ENCODE measurements at regions not wholly inside any gene's neighbourhood (a gene's known extent, or its start where the extent isn't known, plus 50 kb on each side); places are given as distances from the start of the nearest gene placed in this dataset.

DNA sequence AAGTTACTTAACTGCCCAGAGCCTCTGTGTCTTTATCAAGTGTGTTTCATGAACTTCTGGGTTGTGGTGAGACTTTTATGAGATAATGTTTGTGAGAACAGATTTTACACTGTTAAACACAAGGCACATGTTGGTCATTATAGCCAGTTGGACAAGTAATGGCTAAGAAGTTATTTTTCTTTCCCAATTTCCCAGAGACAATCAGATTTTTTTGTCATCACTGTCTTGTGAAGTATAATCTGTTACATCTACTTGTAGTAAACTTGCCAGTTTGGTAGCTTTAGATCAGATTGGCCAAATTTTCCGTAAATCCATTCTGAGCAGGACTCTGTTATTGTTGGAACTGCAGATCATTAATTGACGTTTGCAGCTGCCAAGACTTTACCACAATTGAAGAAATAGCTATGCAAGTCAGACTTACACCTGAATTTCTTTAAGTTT is 838.8 kb downstream of the SLC4A3 start:
- no peak overlapping the region for H3K27ac Mint-ChIP-seq
- no peak overlapping the region for H3K4me3 Mint-ChIP-seq
- H3K4me1 Mint-ChIP-seq: no peaks in the 10 kb centered on the region
- H3K27me3 Mint-ChIP-seq: no peaks in the 10 kb centered on the region
- H3K36me3 Mint-ChIP-seq: no peaks in the 10 kb centered on the region
- peaks cover 0 to 4% (median 0%) of the 10 kb centered on the region in 3 donors for H3K9me3 Mint-ChIP-seq

DNA sequence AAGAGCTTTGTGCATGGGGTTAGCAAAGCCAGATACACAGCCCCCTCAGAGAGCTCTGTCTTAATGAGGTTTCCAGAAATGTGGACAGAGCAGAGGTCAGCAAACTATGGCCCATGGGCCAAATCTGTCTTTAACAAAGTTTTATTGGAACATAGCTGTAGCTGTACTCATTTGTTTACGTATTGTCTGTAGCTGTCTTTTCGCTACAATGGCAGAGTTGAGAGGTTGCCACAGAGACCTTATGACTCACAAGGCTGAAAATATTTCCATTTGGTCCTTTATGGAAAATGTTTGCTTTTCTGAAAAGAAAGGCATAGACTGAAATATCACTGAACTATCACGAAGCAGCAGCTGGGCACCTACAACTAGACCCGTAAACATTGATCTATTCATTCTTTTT is 841.8 kb downstream of the SLC4A3 start:
- Mint-ChIP-seq H3K27ac (no peak overlapping the region), H3K4me3 (no peak overlapping the region), H3K9me3 (peaks cover 0 to 4% (median 0%) of the 10 kb centered on the region in 3 donors), H3K36me3 (no peaks in the 10 kb centered on the region), H3K27me3 (no peaks in the 10 kb centered on the region), H3K4me1 (no peaks in the 10 kb centered on the region)

DNA sequence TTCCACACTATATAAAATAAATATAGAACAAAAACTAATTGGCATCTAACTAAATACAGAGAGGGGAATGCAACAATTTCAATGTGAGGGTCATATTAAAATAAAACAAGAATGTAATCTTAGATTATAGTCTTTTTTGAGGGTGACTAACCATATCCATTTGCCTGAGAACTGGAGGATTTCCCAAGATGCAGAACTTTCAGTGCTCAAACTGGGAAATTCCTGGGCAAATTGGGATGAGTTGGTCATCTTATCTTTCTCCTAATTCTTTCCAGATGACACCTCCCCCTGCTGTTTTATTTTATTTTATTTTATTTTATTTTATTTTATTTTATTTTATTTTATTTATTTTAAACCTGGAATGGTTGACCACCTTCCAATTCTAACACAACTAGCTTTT is 846.2 kb downstream of the SLC4A3 start:
- no peak overlapping the region for H3K4me3 Mint-ChIP-seq
- no peaks in the 10 kb centered on the region for H3K9me3 Mint-ChIP-seq
- H3K4me1 Mint-ChIP-seq: no peaks in the 10 kb centered on the region
- no peaks in the 10 kb centered on the region for H3K36me3 Mint-ChIP-seq
- H3K27me3 Mint-ChIP-seq: no peaks in the 10 kb centered on the region
- H3K27ac Mint-ChIP-seq: no peak overlapping the region

DNA sequence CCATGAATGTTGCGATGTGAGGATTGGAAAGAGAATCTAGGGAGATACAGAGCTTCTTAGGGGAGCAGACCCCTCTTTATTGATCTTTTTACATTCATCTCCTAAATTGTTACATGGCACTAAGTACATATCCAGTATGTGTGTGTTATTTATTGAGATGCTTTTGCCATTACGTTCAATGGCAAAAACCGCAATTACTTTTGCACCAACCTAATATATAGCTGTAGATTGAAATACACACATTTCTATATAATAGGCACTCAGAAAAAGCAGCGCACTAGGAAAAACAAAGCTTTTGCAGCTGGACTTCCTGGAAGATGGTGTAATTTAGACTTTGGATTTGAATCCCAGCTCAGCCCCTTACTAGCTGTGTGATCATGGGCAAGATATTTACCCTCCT is 849.4 kb downstream of the SLC4A3 start:
- no peaks in the 10 kb centered on the region for H3K4me1 Mint-ChIP-seq
- no peaks in the 10 kb centered on the region for H3K36me3 Mint-ChIP-seq
- peaks cover 0 to 2% (median 0%) of the 10 kb centered on the region in 3 donors for H3K9me3 Mint-ChIP-seq
- no peak overlapping the region for H3K27ac Mint-ChIP-seq
- H3K27me3 Mint-ChIP-seq: no peaks in the 10 kb centered on the region
- H3K4me3 Mint-ChIP-seq: no peak overlapping the region

DNA sequence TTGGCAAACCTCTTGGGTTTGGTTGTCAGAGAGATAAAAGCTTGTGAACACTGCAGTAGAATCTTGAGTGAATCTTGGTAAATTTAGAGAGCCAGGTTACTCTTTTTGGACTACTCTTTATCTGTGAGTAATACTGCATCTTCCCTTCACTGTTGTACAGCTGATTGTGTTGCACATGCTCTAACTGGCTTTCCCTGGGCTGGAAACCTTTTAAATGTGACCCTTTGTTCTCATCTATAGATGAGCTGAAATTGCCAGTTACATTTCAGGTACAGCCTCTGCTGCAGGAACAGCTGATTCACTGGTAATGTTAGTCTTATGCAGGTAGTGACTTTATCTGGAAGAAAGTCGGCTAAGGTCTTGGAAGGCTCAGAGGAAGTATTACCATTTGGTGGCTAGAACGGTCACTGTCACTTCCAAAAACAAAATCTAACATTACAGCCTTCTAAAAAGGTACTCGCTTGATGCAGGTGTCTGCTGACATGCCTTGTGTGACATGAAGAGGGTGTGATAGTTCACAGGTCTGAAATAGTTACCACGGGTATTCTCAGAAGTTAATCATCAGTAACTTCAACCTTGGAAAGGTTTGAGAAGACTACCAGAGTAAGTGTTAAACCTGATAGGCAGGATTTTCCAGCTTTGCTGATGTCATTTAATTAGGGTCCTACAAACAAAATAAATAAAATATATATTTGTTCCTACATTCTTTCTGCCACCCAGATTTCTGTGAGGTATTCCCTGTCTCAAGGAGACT is 851.1 kb downstream of the SLC4A3 start:
- H3K36me3 Mint-ChIP-seq: no peaks in the 10 kb centered on the region
- H3K4me3 Mint-ChIP-seq: no peak overlapping the region
- peaks cover 0 to 2% (median 0%) of the 10 kb centered on the region in 3 donors for H3K9me3 Mint-ChIP-seq
- H3K27me3 Mint-ChIP-seq: no peaks in the 10 kb centered on the region
- no peaks in the 10 kb centered on the region for H3K4me1 Mint-ChIP-seq
- H3K27ac Mint-ChIP-seq: no peak overlapping the region

DNA sequence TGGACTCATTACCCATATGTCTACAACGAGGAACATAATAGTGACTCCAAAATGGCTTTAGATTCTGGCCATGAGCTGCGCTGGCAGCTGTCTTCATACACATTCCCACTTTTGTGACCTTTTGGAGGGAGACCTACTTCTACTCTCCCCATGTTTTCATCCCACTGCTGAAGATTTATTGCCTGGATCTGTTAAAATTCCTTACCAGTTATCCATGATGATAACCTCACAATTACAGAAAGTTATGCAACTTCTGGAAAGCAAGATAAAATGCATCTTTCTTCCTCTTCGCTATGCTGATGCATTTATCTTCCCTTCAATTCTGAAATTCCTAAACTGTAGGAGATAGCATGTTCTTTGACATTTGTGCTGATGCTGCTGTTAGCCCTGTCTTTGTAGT is 855.3 kb downstream of the SLC4A3 start:
- Mint-ChIP-seq H3K27ac (no peak overlapping the region), H3K4me1 (no peaks in the 10 kb centered on the region), H3K4me3 (no peak overlapping the region), H3K36me3 (no peaks in the 10 kb centered on the region), H3K9me3 (peaks cover 0 to 12% (median 7%) of the 10 kb centered on the region in 3 donors), H3K27me3 (peaks cover 2% of the 10 kb centered on the region)

DNA sequence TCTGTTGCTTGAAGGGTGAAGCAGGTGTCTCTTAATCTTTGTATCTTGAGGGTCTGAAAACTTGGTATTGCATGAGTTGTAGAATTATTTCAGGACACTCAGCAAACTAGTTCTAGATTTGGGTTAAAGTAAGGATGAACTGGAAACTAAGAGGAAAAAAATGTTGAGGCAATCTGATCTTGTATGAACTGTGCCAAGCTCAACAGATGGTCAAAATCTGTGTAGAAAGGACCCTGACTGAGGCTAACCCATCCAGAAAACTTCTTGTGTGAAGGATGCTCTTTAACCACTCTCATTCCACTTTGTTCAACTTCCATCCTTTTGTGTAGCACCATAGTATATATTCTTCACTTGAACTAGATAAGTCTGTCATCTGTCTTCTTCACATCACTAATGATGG is 861.7 kb downstream of the SLC4A3 start:
- no peak overlapping the region for H3K27ac Mint-ChIP-seq
- H3K9me3 Mint-ChIP-seq: peaks cover 0 to 10% (median 0%) of the 10 kb centered on the region in 3 donors
- no peak overlapping the region for H3K4me3 Mint-ChIP-seq
- H3K4me1 Mint-ChIP-seq: no peaks in the 10 kb centered on the region
- peaks cover 2% of the 10 kb centered on the region for H3K36me3 Mint-ChIP-seq
- H3K27me3 Mint-ChIP-seq: no peaks in the 10 kb centered on the region

DNA sequence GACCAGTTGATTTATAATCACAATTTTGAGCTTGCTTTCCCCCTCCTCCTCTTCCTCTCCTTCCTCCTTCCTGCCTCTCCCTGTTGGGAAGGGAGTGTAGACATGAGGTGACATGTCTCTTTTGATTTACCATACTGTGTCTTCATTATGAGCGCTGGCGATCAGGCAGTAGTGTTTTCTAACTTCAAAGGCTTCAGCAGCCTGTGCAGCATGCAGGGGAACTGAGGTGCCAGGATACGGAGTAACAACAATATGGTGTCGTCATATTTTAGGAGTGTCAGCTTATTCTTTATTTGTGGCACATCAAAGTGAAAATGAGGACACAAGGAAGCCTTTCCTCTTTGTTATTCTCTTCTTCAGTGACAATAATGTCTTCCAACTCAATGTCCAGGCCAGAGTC is 864.2 kb downstream of the SLC4A3 start:
- Mint-ChIP-seq H3K9me3 (peaks cover 0 to 6% (median 0%) of the 10 kb centered on the region in 3 donors), H3K4me1 (no peaks in the 10 kb centered on the region), H3K36me3 (peaks cover 2% of the 10 kb centered on the region), H3K27me3 (no peaks in the 10 kb centered on the region), H3K4me3 (no peak overlapping the region), H3K27ac (no peak overlapping the region)

DNA sequence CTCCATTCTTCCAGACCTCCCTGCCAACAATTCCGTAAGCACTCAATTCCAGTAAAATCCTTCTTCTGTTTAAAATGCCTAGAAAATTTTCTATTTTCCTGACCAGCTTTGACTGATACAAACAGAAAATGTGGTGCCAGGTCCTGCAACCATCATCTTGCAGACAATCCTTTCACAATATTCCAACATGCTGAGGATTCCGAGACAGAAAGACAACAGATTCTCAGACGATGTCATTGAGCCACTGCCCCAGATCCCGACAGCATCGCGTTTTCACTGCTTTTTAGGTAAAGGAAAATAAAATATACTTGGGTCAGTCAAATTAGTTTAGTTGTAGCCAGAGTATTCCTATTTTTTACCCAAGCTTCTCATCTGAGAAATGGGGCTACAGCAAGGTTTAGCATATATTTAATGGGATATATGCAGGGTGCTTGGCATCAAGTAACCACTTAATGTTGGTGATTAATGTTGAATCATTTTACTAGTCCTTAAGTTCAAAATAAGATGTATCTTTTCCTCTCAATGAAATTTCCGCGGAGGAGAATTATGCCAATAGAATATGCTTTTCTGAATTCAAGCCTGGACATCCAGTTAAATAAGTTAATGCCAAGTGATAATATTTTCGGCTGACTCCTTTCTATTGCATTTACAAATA is 866.6 kb downstream of the SLC4A3 start:
- no peaks in the 10 kb centered on the region for H3K9me3 Mint-ChIP-seq
- H3K4me1 Mint-ChIP-seq: no peaks in the 10 kb centered on the region
- no peak overlapping the region for H3K27ac Mint-ChIP-seq
- no peaks in the 10 kb centered on the region for H3K27me3 Mint-ChIP-seq
- H3K4me3 Mint-ChIP-seq: no peak overlapping the region
- H3K36me3 Mint-ChIP-seq: peaks cover 2% of the 10 kb centered on the region

DNA sequence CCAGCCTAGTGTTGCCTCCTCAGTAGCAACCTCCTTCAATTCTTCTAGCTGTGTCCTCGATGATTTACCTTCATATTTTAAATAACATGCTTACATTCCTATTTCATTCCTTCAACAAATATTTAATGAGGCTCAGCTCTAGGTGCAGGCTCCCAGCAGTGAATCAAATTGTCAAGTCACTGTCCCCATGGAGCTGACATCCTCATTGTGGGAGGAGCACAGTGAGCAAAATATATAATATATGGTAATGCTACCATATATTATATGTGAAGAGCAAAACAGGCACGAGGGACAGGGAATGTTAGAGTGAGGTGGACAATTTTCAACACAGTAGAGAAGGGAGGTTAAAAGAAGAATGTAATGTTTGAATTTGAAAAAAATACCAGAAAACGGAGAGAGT is 869.1 kb downstream of the SLC4A3 start:
- no peaks in the 10 kb centered on the region for H3K9me3 Mint-ChIP-seq
- no peak overlapping the region for H3K4me3 Mint-ChIP-seq
- H3K27ac Mint-ChIP-seq: no peak overlapping the region
- no peaks in the 10 kb centered on the region for H3K4me1 Mint-ChIP-seq
- H3K36me3 Mint-ChIP-seq: no peaks in the 10 kb centered on the region
- H3K27me3 Mint-ChIP-seq: no peaks in the 10 kb centered on the region

DNA sequence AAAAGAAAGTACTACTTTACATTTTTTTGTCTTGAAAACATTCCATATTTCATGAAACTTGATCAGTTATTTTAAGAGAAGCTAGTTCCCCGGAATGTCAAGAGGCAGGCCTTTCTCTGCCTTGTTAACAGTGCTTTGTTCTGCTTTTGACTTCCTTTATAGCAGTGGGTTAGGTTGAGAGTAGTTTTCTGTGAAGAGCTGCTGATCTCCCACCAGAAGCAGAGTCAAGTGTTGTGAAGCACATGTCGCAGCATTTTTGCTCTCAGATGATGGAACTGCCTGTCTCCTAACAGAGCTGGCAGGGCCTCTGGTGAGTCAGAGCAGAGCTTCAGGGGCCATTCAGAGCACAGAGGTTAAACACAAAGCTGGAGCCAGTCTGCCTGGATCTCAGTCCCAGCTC is 871.8 kb downstream of the SLC4A3 start:
- H3K4me3 Mint-ChIP-seq: no peak overlapping the region
- H3K36me3 Mint-ChIP-seq: no peaks in the 10 kb centered on the region
- no peaks in the 10 kb centered on the region for H3K9me3 Mint-ChIP-seq
- H3K4me1 Mint-ChIP-seq: no peaks in the 10 kb centered on the region
- H3K27ac Mint-ChIP-seq: no peak overlapping the region
- H3K27me3 Mint-ChIP-seq: no peaks in the 10 kb centered on the region

DNA sequence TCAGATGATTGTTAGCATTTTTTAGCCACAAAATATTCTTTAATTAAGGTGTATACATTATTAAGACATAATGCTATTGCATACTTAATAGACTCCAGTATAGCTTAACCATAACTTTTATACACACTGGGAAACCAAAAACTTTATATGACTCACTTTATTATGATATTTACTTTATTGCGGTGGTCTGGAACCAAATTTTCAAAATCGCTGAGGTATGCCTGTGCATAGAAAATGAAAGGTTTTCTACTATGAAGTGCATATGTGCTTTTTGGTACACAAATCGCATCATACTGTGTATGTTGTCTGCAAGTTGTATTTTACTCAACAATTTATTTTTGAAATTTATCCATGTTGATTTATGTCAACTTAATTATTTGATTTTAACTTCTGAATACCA is 875.1 kb downstream of the SLC4A3 start:
- H3K27ac Mint-ChIP-seq: no peak overlapping the region
- H3K27me3 Mint-ChIP-seq: no peaks in the 10 kb centered on the region
- no peaks in the 10 kb centered on the region for H3K36me3 Mint-ChIP-seq
- no peak overlapping the region for H3K4me3 Mint-ChIP-seq
- H3K4me1 Mint-ChIP-seq: no peaks in the 10 kb centered on the region
- H3K9me3 Mint-ChIP-seq: peaks cover 0 to under 1% (median 0%) of the 10 kb centered on the region in 3 donors

DNA sequence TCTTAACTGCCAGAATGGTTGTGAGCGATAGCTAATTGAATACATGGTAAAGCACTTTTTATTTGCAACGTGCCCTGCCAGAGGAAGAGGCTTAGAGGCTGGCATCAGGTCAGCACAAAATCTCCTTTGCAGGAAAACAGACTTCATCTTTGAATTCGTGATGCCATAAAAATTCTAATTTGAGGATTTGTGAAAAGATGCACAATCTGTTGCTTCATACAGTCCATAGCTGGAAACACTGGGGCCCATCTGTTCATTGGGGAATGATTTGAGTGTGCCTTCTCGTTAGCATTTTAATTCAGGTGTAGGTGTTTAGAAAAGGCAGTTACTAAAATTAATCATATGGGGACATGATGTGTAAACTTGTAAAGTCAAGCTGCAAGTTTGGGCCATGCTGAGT is 876.0 kb downstream of the SLC4A3 start:
- Mint-ChIP-seq H3K27ac (no peak overlapping the region), H3K36me3 (no peaks in the 10 kb centered on the region), H3K4me3 (no peak overlapping the region), H3K4me1 (no peaks in the 10 kb centered on the region), H3K9me3 (peaks cover 0 to 2% (median 0%) of the 10 kb centered on the region in 3 donors), H3K27me3 (no peaks in the 10 kb centered on the region)

DNA sequence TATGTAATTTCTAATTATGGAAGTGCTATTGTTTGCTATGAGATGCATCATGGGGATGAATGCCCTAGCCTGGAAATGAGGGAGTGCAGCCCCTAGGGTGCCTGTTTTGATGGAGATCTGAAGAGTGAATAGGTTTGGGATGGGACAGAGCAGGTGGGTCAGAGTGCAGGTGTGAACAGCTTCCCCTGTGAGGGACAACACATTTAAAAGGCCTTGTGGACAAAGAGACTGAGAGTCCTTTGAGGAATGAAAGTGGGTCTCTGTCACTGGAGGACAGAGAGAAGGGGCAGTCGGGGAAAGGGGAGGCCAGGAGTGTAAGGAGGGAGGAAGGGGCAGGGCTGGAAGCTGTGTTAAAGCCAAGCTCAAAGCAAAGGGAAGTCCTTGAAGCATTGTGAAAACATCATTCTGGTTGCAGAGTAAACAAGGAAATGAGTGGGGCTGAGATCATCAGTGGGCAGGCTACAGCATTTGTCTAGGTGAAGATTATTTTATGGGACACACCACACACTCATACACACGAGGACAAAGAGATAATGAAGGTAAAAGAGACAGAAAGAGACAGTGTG is 877.6 kb downstream of the SLC4A3 start:
- no peak overlapping the region for H3K4me3 Mint-ChIP-seq
- H3K9me3 Mint-ChIP-seq: peaks cover 0 to 2% (median 0%) of the 10 kb centered on the region in 3 donors
- no peaks in the 10 kb centered on the region for H3K4me1 Mint-ChIP-seq
- H3K27ac Mint-ChIP-seq: no peak overlapping the region
- no peaks in the 10 kb centered on the region for H3K36me3 Mint-ChIP-seq
- no peaks in the 10 kb centered on the region for H3K27me3 Mint-ChIP-seq

DNA sequence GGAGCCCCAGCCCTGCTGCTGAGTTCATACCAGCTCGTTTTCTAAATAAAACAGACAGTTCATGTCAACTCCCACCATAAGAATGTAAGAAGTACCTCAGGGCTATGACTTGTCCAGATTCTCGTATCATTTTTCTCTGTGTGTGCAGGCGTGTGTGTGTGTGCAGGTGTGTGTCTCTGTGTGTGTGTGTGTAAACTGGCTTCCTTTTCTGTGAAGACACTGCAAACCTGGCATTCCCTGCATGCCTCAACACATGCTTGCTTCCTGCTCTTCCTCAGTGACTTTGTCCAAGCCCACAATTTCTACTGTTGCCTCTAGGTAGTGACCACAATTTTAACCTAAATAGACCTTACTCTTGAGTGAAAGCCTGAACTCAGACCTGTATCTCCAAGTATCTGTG is 879.0 kb downstream of the SLC4A3 start:
- Mint-ChIP-seq H3K4me3 (no peak overlapping the region), H3K4me1 (no peaks in the 10 kb centered on the region), H3K9me3 (peaks cover 0 to 2% (median 0%) of the 10 kb centered on the region in 3 donors), H3K36me3 (no peaks in the 10 kb centered on the region), H3K27ac (no peak overlapping the region), H3K27me3 (no peaks in the 10 kb centered on the region)
